Glutamatergic neuron (in vitro differentiated cells): ENCODE measurements at regions not wholly inside any gene's neighbourhood (a gene's known extent, or its start where the extent isn't known, plus 50 kb on each side); places are given as distances from the start of the nearest gene placed in this dataset.

Experiments used
- DNase-seq: peaks from one replicate; pipeline ENCODE4 v3.0.0; 2022
- H3K27ac Mint-ChIP-seq: one replicate; pipeline ENCODE4 v1.8.0; 2020; ENCODE audit warnings: mild to moderate bottlenecking, mixed read lengths, inconsistent platforms; ENCODE audit not compliant: unreplicated experiment
- H3K27me3 Mint-ChIP-seq: one replicate; pipeline ENCODE4 v1.8.0; 2020; ENCODE audit warnings: mild to moderate bottlenecking, moderate library complexity, mixed read lengths, inconsistent platforms; ENCODE audit not compliant: unreplicated experiment
- H3K36me3 Mint-ChIP-seq: one replicate; pipeline ENCODE4 v1.8.0; 2020; ENCODE audit warnings: mild to moderate bottlenecking, mixed read lengths, inconsistent platforms; ENCODE audit not compliant: unreplicated experiment
- H3K4me1 Mint-ChIP-seq: one replicate; pipeline ENCODE4 v1.8.0; 2020; ENCODE audit warnings: mild to moderate bottlenecking, low read depth, mixed read lengths, inconsistent platforms; ENCODE audit not compliant: unreplicated experiment
- H3K4me3 Mint-ChIP-seq: one replicate; pipeline ENCODE4 v1.8.0; 2020; ENCODE audit warnings: mild to moderate bottlenecking, mixed read lengths, inconsistent platforms; ENCODE audit not compliant: unreplicated experiment
- H3K9me3 Mint-ChIP-seq: one replicate; pipeline ENCODE4 v1.8.0; 2020; ENCODE audit warnings: mild to moderate bottlenecking, moderate library complexity, mixed read lengths, inconsistent platforms; ENCODE audit not compliant: unreplicated experiment
- CTCF ChIP-seq: fragments of 200-600 bp; sonication (generic); IDR thresholded peaks from one replicate; pipeline ENCODE4 v1.5.0; 2021; ENCODE audit not compliant: partially characterized antibody, unreplicated experiment

GRCh38 chr2:187719510-187719909 lies 165.3 kb upstream of the TFPI start:
- H3K9me3 Mint-ChIP-seq, result no peaks in the 10 kb centered on the region
- H3K4me1 Mint-ChIP-seq, result no peaks in the 10 kb centered on the region
- H3K27ac Mint-ChIP-seq, result no peak overlapping the region
- no peak for DNase-seq
- no peaks in the 10 kb centered on the region for H3K36me3 Mint-ChIP-seq
- H3K27me3 Mint-ChIP-seq, result no peaks in the 10 kb centered on the region
- TF ChIP-seq CTCF, result no peak
- no peak overlapping the region for H3K4me3 Mint-ChIP-seq

- Mint-ChIP-seq H3K4me3 (no peak overlapping the region), H3K9me3 (no peaks in the 10 kb centered on the region), H3K27me3 (no peaks in the 10 kb centered on the region), H3K4me1 (no peaks in the 10 kb centered on the region), H3K36me3 (no peaks in the 10 kb centered on the region), H3K27ac (no peak overlapping the region)
- DNase-seq, result no peak
- no peak for TF ChIP-seq CTCF
These were observed 194.7 kb upstream of the TFPI start for GRCh38 chr2:187748958-187749357.

- H3K9me3 Mint-ChIP-seq, result no peaks in the 10 kb centered on the region
- no peak for TF ChIP-seq CTCF
- H3K27ac Mint-ChIP-seq, result no peak overlapping the region
- no peak for DNase-seq
- no peak overlapping the region for H3K4me3 Mint-ChIP-seq
- H3K4me1 Mint-ChIP-seq, result no peaks in the 10 kb centered on the region
- H3K27me3 Mint-ChIP-seq, result no peaks in the 10 kb centered on the region
- H3K36me3 Mint-ChIP-seq, result no peaks in the 10 kb centered on the region
These were observed 195.7 kb upstream of the TFPI start for GRCh38 chr2:187749804-187750431.

- no peak overlapping the region for H3K27ac Mint-ChIP-seq
- TF ChIP-seq CTCF, result no peak
- H3K27me3 Mint-ChIP-seq, result peaks cover 3% of the 10 kb centered on the region
- H3K36me3 Mint-ChIP-seq, result no peaks in the 10 kb centered on the region
- H3K4me3 Mint-ChIP-seq, result no peak overlapping the region
- DNase-seq, result no peak
- no peaks in the 10 kb centered on the region for H3K4me1 Mint-ChIP-seq
- no peaks in the 10 kb centered on the region for H3K9me3 Mint-ChIP-seq
These were observed 214.8 kb upstream of the TFPI start for GRCh38 chr2:187768995-187769394.

GRCh38 chr2:187769437-187769836 lies 215.2 kb upstream of the TFPI start:
- Mint-ChIP-seq H3K36me3 (no peaks in the 10 kb centered on the region), H3K27me3 (peaks cover 3% of the 10 kb centered on the region), H3K27ac (no peak overlapping the region), H3K9me3 (no peaks in the 10 kb centered on the region), H3K4me3 (no peak overlapping the region), H3K4me1 (no peaks in the 10 kb centered on the region)
- no peak for TF ChIP-seq CTCF
- DNase-seq, result no peak
